Progenitor cell of endocrine pancreas (in vitro differentiated cells): ENCODE measurements at regions not wholly inside any gene's neighbourhood (a gene's known extent, or its start where the extent isn't known, plus 50 kb on each side); places are given as distances from the start of the nearest gene placed in this dataset.

Source experiments
- DNase-seq: peaks from one replicate; pipeline ENCODE4 v3.0.0; 2021; ENCODE audit warnings: low spot score; ENCODE audit not compliant: unreplicated experiment
- H3K27ac Mint-ChIP-seq: 2 replicates; pipeline ENCODE4 v1.8.0; 2021; ENCODE audit warnings: mild to moderate bottlenecking, moderate library complexity, mixed read lengths
- H3K27me3 Mint-ChIP-seq: 2 replicates; pipeline ENCODE4 v1.8.0; 2021; ENCODE audit warnings: mixed read lengths
- H3K36me3 Mint-ChIP-seq: 2 replicates; pipeline ENCODE4 v1.8.0; 2022; ENCODE audit warnings: mixed read lengths; ENCODE audit not compliant: insufficient read depth
- H3K4me1 Mint-ChIP-seq: 2 replicates; pipeline ENCODE4 v1.8.0; 2021; ENCODE audit warnings: low read depth, mixed read lengths
- H3K4me3 Mint-ChIP-seq: 2 replicates; pipeline ENCODE4 v1.8.0; 2021; ENCODE audit warnings: low read depth, mild to moderate bottlenecking, moderate library complexity, mixed read lengths
- H3K9me3 Mint-ChIP-seq: 2 replicates; pipeline ENCODE4 v1.8.0; 2021; ENCODE audit warnings: low read depth, mixed read lengths
- TF ChIP-seq, protein P1 (sequence below): fragments of 200-600 bp; sonication (generic); IDR thresholded peaks from one replicate; pipeline ENCODE4 v1.5.0; 2021; ENCODE audit warnings: antibody characterized with exemption, mild to moderate bottlenecking; ENCODE audit not compliant: unreplicated experiment

DNA sequence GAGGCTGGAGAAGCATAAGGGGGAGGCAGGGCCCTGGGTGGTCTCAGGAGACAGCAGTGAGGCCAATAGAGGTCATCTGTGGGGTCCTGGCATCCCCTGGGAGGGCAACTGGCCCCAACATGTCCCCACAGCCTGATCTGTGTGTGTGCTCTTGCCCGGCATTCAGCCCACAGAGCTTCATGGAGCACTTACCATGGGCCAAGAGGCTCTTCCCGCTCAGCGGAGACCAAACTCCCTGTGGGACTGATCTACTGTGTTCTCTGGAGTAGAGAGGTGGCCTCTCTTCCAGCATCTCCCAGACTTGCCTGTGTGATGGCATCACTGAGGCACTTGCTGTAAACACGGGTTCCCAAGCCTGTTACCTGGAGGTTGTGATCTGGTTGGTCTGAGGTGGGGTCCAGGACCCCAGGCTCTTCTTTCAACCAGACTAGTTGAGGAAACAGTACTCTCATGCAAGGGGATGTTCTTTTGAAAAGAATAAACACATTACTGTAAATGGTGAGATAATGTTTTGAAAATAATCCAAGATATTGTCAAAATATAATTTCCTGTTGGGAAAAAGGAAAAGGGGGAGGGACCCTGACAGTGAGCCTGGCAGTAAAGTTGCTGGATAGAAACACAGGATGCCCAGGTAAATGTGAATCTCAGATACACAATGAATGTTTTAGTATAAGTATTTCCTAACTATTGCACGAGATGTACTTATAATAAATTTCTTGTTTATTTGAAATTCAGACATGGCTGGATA lies 67.6 kb downstream of the SOWAHC start:
- H3K27me3 Mint-ChIP-seq, result no peaks in the 10 kb centered on the region
- peak overlapping the region; percentile 20 for H3K27ac Mint-ChIP-seq

DNA sequence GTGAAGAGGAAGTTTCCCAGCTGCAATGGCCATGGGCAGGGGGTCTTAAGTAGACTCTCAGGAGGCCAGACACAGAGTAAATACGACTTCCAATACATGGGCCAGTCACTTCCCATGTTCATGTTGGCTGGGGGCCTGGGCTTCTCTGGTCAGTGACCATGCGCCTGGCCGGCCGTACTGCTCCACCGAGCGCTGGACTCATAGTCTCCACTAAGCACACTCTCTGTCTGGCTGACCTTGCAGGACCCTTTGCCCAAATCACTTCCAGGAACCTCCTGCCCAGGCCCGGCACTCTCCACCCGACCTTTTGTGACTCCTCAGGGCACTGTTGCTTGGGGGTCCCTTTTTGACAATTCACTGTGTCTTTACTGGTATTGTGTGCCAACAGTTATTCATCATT lies 69.3 kb downstream of the SOWAHC start:
- no peaks in the 10 kb centered on the region for H3K27me3 Mint-ChIP-seq
- DNase-seq, result no peak
- H3K4me3 Mint-ChIP-seq, result no peak overlapping the region
- no peaks in the 10 kb centered on the region for H3K9me3 Mint-ChIP-seq
- peak overlapping the region; percentile 22 for H3K27ac Mint-ChIP-seq
- TF ChIP-seq, protein P1, sequence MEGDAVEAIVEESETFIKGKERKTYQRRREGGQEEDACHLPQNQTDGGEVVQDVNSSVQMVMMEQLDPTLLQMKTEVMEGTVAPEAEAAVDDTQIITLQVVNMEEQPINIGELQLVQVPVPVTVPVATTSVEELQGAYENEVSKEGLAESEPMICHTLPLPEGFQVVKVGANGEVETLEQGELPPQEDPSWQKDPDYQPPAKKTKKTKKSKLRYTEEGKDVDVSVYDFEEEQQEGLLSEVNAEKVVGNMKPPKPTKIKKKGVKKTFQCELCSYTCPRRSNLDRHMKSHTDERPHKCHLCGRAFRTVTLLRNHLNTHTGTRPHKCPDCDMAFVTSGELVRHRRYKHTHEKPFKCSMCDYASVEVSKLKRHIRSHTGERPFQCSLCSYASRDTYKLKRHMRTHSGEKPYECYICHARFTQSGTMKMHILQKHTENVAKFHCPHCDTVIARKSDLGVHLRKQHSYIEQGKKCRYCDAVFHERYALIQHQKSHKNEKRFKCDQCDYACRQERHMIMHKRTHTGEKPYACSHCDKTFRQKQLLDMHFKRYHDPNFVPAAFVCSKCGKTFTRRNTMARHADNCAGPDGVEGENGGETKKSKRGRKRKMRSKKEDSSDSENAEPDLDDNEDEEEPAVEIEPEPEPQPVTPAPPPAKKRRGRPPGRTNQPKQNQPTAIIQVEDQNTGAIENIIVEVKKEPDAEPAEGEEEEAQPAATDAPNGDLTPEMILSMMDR, result no peak
- H3K4me1 Mint-ChIP-seq, result peaks cover 32% of the 10 kb centered on the region
- H3K36me3 Mint-ChIP-seq, result no peaks in the 10 kb centered on the region

More for the DNA sequence above, 67.6 kb downstream of the SOWAHC start:
- no peaks in the 10 kb centered on the region for H3K36me3 Mint-ChIP-seq
- no peak for DNase-seq
- no peaks in the 10 kb centered on the region for H3K9me3 Mint-ChIP-seq
- H3K4me1 Mint-ChIP-seq, result peaks cover 46% of the 10 kb centered on the region
- TF ChIP-seq, protein P1, result no peak
- H3K4me3 Mint-ChIP-seq, result no peak overlapping the region

DNA sequence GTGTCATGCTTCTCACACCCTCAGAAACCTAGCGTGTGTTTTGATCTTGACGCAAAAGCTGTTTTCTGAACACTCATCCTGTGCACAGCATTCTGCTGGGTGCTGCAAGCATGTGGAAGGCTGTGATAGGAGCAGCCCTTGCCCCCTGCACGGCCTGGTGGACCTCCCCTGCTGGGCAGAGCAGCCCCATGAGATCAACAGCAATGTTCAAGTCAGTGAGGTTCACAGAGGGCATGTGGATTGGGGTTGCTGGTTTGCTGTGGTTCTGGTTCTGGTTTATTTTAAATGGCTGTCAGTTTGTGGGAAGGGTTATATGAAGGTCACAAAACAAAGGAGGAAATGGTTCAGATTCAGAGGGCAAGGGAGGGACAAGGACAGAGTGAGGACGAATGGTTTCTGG lies 71.3 kb downstream of the SOWAHC start:
- no peak for DNase-seq
- no peak overlapping the region for H3K4me3 Mint-ChIP-seq
- H3K4me1 Mint-ChIP-seq, result peaks cover 29% of the 10 kb centered on the region
- TF ChIP-seq, protein P1, result no peak
- no peak overlapping the region for H3K27ac Mint-ChIP-seq
- no peaks in the 10 kb centered on the region for H3K27me3 Mint-ChIP-seq
- H3K9me3 Mint-ChIP-seq, result no peaks in the 10 kb centered on the region
- H3K36me3 Mint-ChIP-seq, result no peaks in the 10 kb centered on the region

DNA sequence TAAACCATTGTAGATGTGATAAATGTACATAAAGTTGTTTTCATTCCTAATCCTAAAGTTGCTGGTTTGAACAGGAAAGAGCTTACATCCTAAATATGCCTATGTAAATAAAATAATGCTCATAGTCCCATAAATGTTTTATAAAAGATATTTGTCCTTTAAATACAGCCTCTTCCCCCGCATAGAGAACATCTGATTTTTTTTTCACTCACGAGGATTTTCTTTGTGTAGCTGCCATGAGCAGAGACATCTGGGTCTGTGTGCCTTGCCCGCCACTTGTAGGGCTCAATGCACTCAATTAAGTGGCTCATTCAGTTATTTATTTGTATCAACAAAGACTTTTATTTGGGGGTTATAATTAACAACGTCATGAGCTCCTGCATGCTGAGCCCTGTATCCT lies 72.8 kb downstream of the SOWAHC start:
- Mint-ChIP-seq H3K9me3 (no peaks in the 10 kb centered on the region), H3K4me1 (peaks cover 33% of the 10 kb centered on the region), H3K27ac (no peak overlapping the region), H3K36me3 (no peaks in the 10 kb centered on the region), H3K27me3 (no peaks in the 10 kb centered on the region), H3K4me3 (no peak overlapping the region)
- TF ChIP-seq, protein P1, result no peak
- DNase-seq, result no peak

DNA sequence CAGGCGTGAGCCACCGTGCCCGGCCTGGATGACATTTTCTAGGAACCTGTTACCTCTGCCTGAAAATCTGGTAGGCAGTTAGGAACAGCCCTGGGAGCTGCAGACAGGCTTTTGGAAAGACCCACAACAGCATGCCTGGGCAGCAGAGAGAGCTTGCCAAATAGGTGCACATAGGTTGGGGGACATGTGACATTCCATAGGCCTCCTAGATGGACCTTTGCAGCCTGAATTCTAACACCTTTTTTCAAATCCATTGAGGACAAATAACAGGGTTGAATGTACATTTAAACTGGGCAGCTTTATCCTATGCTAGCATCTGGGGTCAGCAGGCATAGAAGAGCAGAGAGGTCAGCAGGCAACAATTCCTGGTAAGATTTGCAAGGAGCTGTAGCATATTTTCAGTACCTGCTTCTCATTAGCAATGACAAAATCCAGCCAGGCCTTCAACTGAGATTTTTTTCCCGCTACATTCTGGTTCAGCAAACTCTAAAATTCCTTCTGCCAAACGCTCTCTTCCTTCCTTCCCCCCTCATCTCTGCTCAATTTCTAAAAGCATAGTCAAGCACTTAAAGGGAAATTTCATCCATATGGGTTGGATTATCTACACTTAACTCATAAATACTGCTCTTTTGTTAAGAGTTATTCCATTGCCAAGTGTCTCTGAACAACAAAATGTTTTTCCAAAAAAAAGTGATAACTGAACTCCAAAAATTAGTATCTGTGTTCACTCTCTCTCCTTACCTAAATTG lies 75.2 kb downstream of the SOWAHC start:
- DNase-seq, result no peak
- Mint-ChIP-seq H3K4me3 (no peak overlapping the region), H3K27ac (peak overlapping the region; percentile 93), H3K9me3 (no peaks in the 10 kb centered on the region), H3K4me1 (peaks cover 49% of the 10 kb centered on the region), H3K36me3 (no peaks in the 10 kb centered on the region), H3K27me3 (no peaks in the 10 kb centered on the region)
- TF ChIP-seq, protein P1, result no peak
